ENCODE measurements at regions not wholly inside any gene's neighbourhood (a gene's known extent, or its start where the extent isn't known, plus 50 kb on each side); places are given as distances from the start of the nearest gene placed in this dataset.

- TF ChIP-seq POLR2A (IDR thresholded peaks at IDR 0.05) (no peak), CTCF (IDR thresholded peaks at IDR 0.05) (no peak)
Measured at GRCh38 chr9:71619926-71620325, 148.4 kb downstream of the CEMIP2 start.
